HL-60 (cell line): ENCODE measurements at regions not wholly inside any gene's neighbourhood (a gene's known extent, or its start where the extent isn't known, plus 50 kb on each side); places are given as distances from the start of the nearest gene placed in this dataset.

Source experiments
- DNase-seq, 2 experiments: peaks; one replicate each; pipeline ENCODE4 v3.0.0-alpha.2; 2010 to 2020; ENCODE audit warnings: low read depth in 1 of 2, low spot score in 1 of 2
- H3K27ac ChIP-seq: fragments of 250-450 bp; sonication (Bioruptor Pico); replicated peaks from 2 replicates; pipeline ENCODE4 v1.5.1; 2020; ENCODE audit warnings: mild to moderate bottlenecking, moderate library complexity
- H3K27me3 ChIP-seq: fragments of 250-450 bp; sonication (Bioruptor Pico); 2 replicates; pipeline ENCODE4 v1.5.1; 2021; ENCODE audit warnings: mild to moderate bottlenecking, moderate library complexity; ENCODE audit not compliant: insufficient read depth, poor library complexity, severe bottlenecking
- H3K4me3 ChIP-seq: replicated peaks from 2 replicates; pipeline ENCODE4 v1.5.1; 2011; ENCODE audit warnings: mild to moderate bottlenecking, control low read depth, low read length; ENCODE audit not compliant: insufficient read depth
- GABPA ChIP-seq: IDR thresholded peaks from 2 replicates; pipeline ENCODE4 v1.6.1; 2012; ENCODE audit warnings: low read depth
- POLR2AphosphoS5 ChIP-seq: IDR thresholded peaks from 2 replicates; pipeline ENCODE4 v1.6.1; 2012; ENCODE audit warnings: low read depth
- REST ChIP-seq: IDR thresholded peaks from 2 replicates; pipeline ENCODE4 v1.6.1; 2012; ENCODE audit warnings: low read depth; ENCODE audit not compliant: insufficient replicate concordance
- SPI1 ChIP-seq: IDR thresholded peaks from 2 replicates; pipeline ENCODE4 v1.6.1; 2012; ENCODE audit warnings: low read depth, mild to moderate bottlenecking, borderline replicate concordance
- TF ChIP-seq, protein P1 (sequence below): IDR thresholded peaks from one replicate; pipeline ENCODE4 v1.5.1; 2011; ENCODE audit warnings: low read length, control low read depth, inconsistent platforms; ENCODE audit not compliant: insufficient read depth

DNA sequence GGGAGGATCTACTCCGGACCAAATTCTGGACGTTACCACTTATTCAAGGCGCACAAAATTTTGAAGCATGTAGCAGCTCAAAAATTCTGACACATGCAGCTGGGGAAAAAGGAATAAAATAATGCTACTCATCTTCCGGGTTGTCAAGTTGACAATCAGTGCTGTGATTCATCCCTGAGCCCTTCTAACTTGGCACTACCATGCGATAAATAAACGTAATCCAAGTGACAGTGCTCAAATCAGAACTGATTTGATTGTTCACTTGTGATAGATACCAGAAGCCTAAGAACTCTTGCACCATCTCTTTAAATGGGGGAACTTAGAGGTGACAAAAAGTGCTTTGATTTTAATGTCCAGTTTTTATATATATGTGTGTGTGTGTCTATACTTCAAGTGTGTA is 230.2 kb upstream of the TLE4 start:
- Histone ChIP-seq H3K27ac (no peak overlapping the region), H3K27me3 (no peaks in the 10 kb centered on the region)

GRCh38 chr9:79346350-79347020 is 225.3 kb upstream of the TLE4 start:
- TF ChIP-seq SPI1 (no peak), GABPA (no peak), POLR2AphosphoS5 (no peak), REST (no peak)
- TF ChIP-seq, protein P1, sequence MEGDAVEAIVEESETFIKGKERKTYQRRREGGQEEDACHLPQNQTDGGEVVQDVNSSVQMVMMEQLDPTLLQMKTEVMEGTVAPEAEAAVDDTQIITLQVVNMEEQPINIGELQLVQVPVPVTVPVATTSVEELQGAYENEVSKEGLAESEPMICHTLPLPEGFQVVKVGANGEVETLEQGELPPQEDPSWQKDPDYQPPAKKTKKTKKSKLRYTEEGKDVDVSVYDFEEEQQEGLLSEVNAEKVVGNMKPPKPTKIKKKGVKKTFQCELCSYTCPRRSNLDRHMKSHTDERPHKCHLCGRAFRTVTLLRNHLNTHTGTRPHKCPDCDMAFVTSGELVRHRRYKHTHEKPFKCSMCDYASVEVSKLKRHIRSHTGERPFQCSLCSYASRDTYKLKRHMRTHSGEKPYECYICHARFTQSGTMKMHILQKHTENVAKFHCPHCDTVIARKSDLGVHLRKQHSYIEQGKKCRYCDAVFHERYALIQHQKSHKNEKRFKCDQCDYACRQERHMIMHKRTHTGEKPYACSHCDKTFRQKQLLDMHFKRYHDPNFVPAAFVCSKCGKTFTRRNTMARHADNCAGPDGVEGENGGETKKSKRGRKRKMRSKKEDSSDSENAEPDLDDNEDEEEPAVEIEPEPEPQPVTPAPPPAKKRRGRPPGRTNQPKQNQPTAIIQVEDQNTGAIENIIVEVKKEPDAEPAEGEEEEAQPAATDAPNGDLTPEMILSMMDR = no peak
- no peak overlapping the region for H3K27ac ChIP-seq
- no peak for DNase-seq
- no peaks in the 10 kb centered on the region for H3K27me3 ChIP-seq
- no peak overlapping the region for H3K4me3 ChIP-seq

More for the DNA sequence above, 230.2 kb upstream of the TLE4 start:
- DNase-seq = no peak
- H3K4me3 ChIP-seq = no peak overlapping the region
- no peak for TF ChIP-seq POLR2AphosphoS5
- no peak for TF ChIP-seq GABPA

- Histone ChIP-seq H3K27me3 (no peaks in the 10 kb centered on the region), H3K4me3 (no peak overlapping the region), H3K27ac (no peak overlapping the region)
- TF ChIP-seq POLR2AphosphoS5 = no peak
- no peak for TF ChIP-seq GABPA
- TF ChIP-seq REST = no peak
- TF ChIP-seq, protein P1 = no peak
- no peak for TF ChIP-seq SPI1
- DNase-seq = no peak
Observed at GRCh38 chr9:79352322-79352721, 219.4 kb upstream of the TLE4 start.

GRCh38 chr9:79353856-79354520 is 217.8 kb upstream of the TLE4 start:
- Histone ChIP-seq H3K27ac (no peak overlapping the region), H3K4me3 (no peak overlapping the region), H3K27me3 (no peaks in the 10 kb centered on the region)
- TF ChIP-seq REST = no peak
- no peak for TF ChIP-seq POLR2AphosphoS5
- DNase-seq = no peak
